ENCODE measurements at regions not wholly inside any gene's neighbourhood (a gene's known extent, or its start where the extent isn't known, plus 50 kb on each side); places are given as distances from the start of the nearest gene placed in this dataset.

GRCh38 chr22:48151641-48152040 lies 1389.2 kb downstream of the TBC1D22A start:
- 52 to 88% methylated on average over 9 of the region's 9 CpGs for WGBS, 2 donors
- Histone ChIP-seq H3K36me3 (no peaks in the 10 kb centered on the region), H3K27ac (no peak overlapping the region), H3K9me3 (no peaks in the 10 kb centered on the region), H3K4me1 (no peaks in the 10 kb centered on the region), H3K4me3 (no peak overlapping the region), H3K27me3 (no peaks in the 10 kb centered on the region)
- DNase-seq, result no peak
- TF ChIP-seq EP300 (IDR thresholded peaks at IDR 0.05), result no peak
- TF ChIP-seq POLR2A (IDR thresholded peaks at IDR 0.05), result no peak
- TF ChIP-seq POLR2AphosphoS5 (IDR thresholded peaks at IDR 0.05), result no peak
- no peak for TF ChIP-seq CTCF (IDR thresholded peaks at IDR 0.05)
- intact Hi-C loops (cut with DNase I), result no loop called here

- Histone ChIP-seq H3K27me3 (peaks cover 0 to 6% (median 4%) of the 10 kb centered on the region in 3 donors), H3K9me3 (no peaks in the 10 kb centered on the region), H3K36me3 (no peaks in the 10 kb centered on the region), H3K4me1 (no peaks in the 10 kb centered on the region), H3K27ac (no peak overlapping the region), H3K4me3 (no peak overlapping the region)
- TF ChIP-seq POLR2AphosphoS5 (IDR thresholded peaks at IDR 0.05), result no peak
- TF ChIP-seq CTCF (IDR thresholded peaks at IDR 0.05), result no peak
- no peak for TF ChIP-seq POLR2A (IDR thresholded peaks at IDR 0.05)
- TF ChIP-seq EP300 (IDR thresholded peaks at IDR 0.05), result no peak
- intact Hi-C loops (cut with DNase I), result no loop called here
- WGBS, 2 donors, result 82% methylated on average over 9 of the region's 9 CpGs
- no peak for DNase-seq
Measured at GRCh38 chr22:48147831-48148230, 1385.4 kb downstream of the TBC1D22A start.

GRCh38 chr22:48147404-48147803 lies 1385.0 kb downstream of the TBC1D22A start:
- TF ChIP-seq CTCF (IDR thresholded peaks at IDR 0.05) (no peak), POLR2AphosphoS5 (IDR thresholded peaks at IDR 0.05) (no peak), EP300 (IDR thresholded peaks at IDR 0.05) (no peak), POLR2A (IDR thresholded peaks at IDR 0.05) (no peak)
- DNase-seq, result no peak
- Histone ChIP-seq H3K9me3 (no peaks in the 10 kb centered on the region), H3K27me3 (peaks cover 0 to 6% (median 4%) of the 10 kb centered on the region in 3 donors), H3K4me3 (no peak overlapping the region), H3K27ac (no peak overlapping the region), H3K36me3 (no peaks in the 10 kb centered on the region), H3K4me1 (no peaks in the 10 kb centered on the region)
- 36 to 42% methylated on average over 4 of the region's 4 CpGs for WGBS, 2 donors
- intact Hi-C loops (cut with DNase I), result no loop called here

- DNase-seq, result no peak
- Histone ChIP-seq H3K27me3 (peaks cover 0 to 6% (median 4%) of the 10 kb centered on the region in 3 donors), H3K4me3 (no peak overlapping the region), H3K4me1 (peaks cover 0 to 8% (median 3%) of the 10 kb centered on the region in 4 donors), H3K27ac (no peak overlapping the region), H3K36me3 (no peaks in the 10 kb centered on the region), H3K9me3 (no peaks in the 10 kb centered on the region)
- 47 to 78% methylated on average over 6 of the region's 6 CpGs for WGBS, 2 donors
- intact Hi-C loops (cut with DNase I), result no loop called here
- TF ChIP-seq EP300 (IDR thresholded peaks at IDR 0.05) (no peak), POLR2AphosphoS5 (IDR thresholded peaks at IDR 0.05) (no peak), CTCF (IDR thresholded peaks at IDR 0.05) (no peak), POLR2A (IDR thresholded peaks at IDR 0.05) (no peak)
Measured at GRCh38 chr22:48146426-48146825, 1384.0 kb downstream of the TBC1D22A start.

- Histone ChIP-seq H3K27ac (no peak overlapping the region), H3K4me3 (no peak overlapping the region), H3K27me3 (peaks cover 0 to 6% (median 4%) of the 10 kb centered on the region in 3 donors), H3K9me3 (no peaks in the 10 kb centered on the region), H3K4me1 (peaks cover 0 to 15% (median 6%) of the 10 kb centered on the region in 4 donors), H3K36me3 (no peaks in the 10 kb centered on the region)
- intact Hi-C loops (cut with DNase I), result no loop called here
- TF ChIP-seq CTCF (IDR thresholded peaks at IDR 0.05), result no peak
- no peak for TF ChIP-seq POLR2A (IDR thresholded peaks at IDR 0.05)
- TF ChIP-seq POLR2AphosphoS5 (IDR thresholded peaks at IDR 0.05), result no peak
- no peak for TF ChIP-seq EP300 (IDR thresholded peaks at IDR 0.05)
- DNase-seq, result no peak
- 44 to 61% methylated on average over 7 of the region's 7 CpGs for WGBS, 2 donors
Measured at GRCh38 chr22:48145738-48146137, 1383.3 kb downstream of the TBC1D22A start.
